ENCODE measurements at regions not wholly inside any gene's neighbourhood (a gene's known extent, or its start where the extent isn't known, plus 50 kb on each side); places are given as distances from the start of the nearest gene placed in this dataset.

DNA sequence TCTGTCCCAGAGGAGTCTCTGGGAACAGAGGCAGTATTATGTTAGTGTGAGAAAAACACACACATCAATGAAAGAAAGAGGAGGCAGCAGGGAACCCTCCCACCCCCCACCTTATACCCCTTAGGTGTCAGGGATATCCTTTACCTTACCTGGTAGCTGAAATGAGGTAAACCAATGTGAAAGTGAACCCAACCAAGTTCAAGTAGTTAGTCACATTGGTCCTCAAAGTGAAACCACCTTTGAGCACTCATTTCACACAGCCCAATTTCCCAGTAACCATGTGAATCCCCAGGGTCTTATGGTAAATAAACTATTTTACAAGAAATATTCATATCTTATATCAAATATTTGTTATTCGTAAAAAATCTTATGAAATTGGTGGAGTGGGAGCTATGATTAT lies 377.8 kb downstream of the LRATD1 start:
- Mint-ChIP-seq H3K4me1 (no peaks in the 10 kb centered on the region), H3K36me3 (no peaks in the 10 kb centered on the region), H3K9me3 (peaks cover 0 to 19% (median 6%) of the 10 kb centered on the region in 7 donors), H3K27ac (no peak overlapping the region), H3K27me3 (ENCODE audit: low read depth in 3 of 3) (peaks cover 0 to 2% (median 0%) of the 10 kb centered on the region in 3 donors), H3K4me3 (no peak overlapping the region)
- no peaks in the 10 kb centered on the region for H3K79me2 ChIP-seq (ENCODE audit: insufficient read depth, low read length)
- intact Hi-C loops (cut with micrococcal nuclease): no loop called here
- H3K4me1 ChIP-seq (ENCODE audit: control insufficient read depth in 1 of 2, insufficient read depth in 2 of 2, low read length in 2 of 2): no peaks in the 10 kb centered on the region
- H3K9me3 ChIP-seq (replicated peaks in 1 of 2; ENCODE audit: control insufficient read depth in 1 of 2, insufficient read depth in 1 of 2, low read length in 2 of 2): peaks cover 6 to 10% of the 10 kb centered on the region in 2 donors
- no peak overlapping the region for H2AFZ ChIP-seq (ENCODE audit: insufficient read depth, low read depth, low read length, poor library complexity, severe bottlenecking)
- H3K27me3 ChIP-seq (ENCODE audit: control insufficient read depth in 2 of 2, insufficient read depth in 2 of 2, low read length in 2 of 2): no peaks in the 10 kb centered on the region
- WGBS (ENCODE audit: insufficient coverage): no CpG with 5 or more reads among the region's 1 CpG
- H3K4me3 ChIP-seq (replicated peaks in 1 of 3; ENCODE audit: low read depth in 2 of 3, low read length in 3 of 3): no peak overlapping the region
- no peak overlapping the region for H3K9ac ChIP-seq (ENCODE audit: insufficient read depth, low read length, poor library complexity, severe bottlenecking)
- H3K4me2 ChIP-seq (replicated peaks; ENCODE audit: extremely low read depth, low read length, poor library complexity, severe bottlenecking): no peak overlapping the region
- no peak for DNase-seq
- TF ChIP-seq CTCF (IDR thresholded peaks at IDR 0.05): no peak
- H3K36me3 ChIP-seq (replicated peaks in 1 of 2; ENCODE audit: control insufficient read depth in 1 of 2, insufficient read depth in 2 of 2, low read length in 2 of 2): no peaks in the 10 kb centered on the region
- H3K27ac ChIP-seq (ENCODE audit: low read depth in 1 of 2, low read length in 2 of 2): no peak overlapping the region
- no peaks in the 10 kb centered on the region for H4K20me1 ChIP-seq (ENCODE audit: insufficient read depth, low read length)

- WGBS (ENCODE audit: insufficient coverage): no CpG with 5 or more reads among the region's 1 CpG
- H3K4me2 ChIP-seq (replicated peaks; ENCODE audit: extremely low read depth, low read length, poor library complexity, severe bottlenecking): no peak overlapping the region
- no peak overlapping the region for H3K27ac Mint-ChIP-seq
- H3K79me2 ChIP-seq (ENCODE audit: insufficient read depth, low read length): no peaks in the 10 kb centered on the region
- no peaks in the 10 kb centered on the region for H3K36me3 Mint-ChIP-seq
- no peak for DNase-seq
- H3K27me3 ChIP-seq (ENCODE audit: control insufficient read depth in 2 of 2, insufficient read depth in 2 of 2, low read length in 2 of 2): no peaks in the 10 kb centered on the region
- H3K36me3 ChIP-seq (replicated peaks in 1 of 2; ENCODE audit: control insufficient read depth in 1 of 2, insufficient read depth in 2 of 2, low read length in 2 of 2): no peaks in the 10 kb centered on the region
- H3K4me1 Mint-ChIP-seq: no peaks in the 10 kb centered on the region
- peaks cover 0 to 12% (median 3%) of the 10 kb centered on the region in 7 donors for H3K9me3 Mint-ChIP-seq
- no peaks in the 10 kb centered on the region for H3K4me1 ChIP-seq (ENCODE audit: control insufficient read depth in 1 of 2, insufficient read depth in 2 of 2, low read length in 2 of 2)
- peaks cover 0 to 2% (median 0%) of the 10 kb centered on the region in 3 donors for H3K27me3 Mint-ChIP-seq (ENCODE audit: low read depth in 3 of 3)
- H3K4me3 Mint-ChIP-seq: no peak overlapping the region
- no peak overlapping the region for H3K27ac ChIP-seq (ENCODE audit: low read depth in 1 of 2, low read length in 2 of 2)
- TF ChIP-seq CTCF (IDR thresholded peaks at IDR 0.05): no peak
- H3K4me3 ChIP-seq (replicated peaks in 1 of 3; ENCODE audit: low read depth in 2 of 3, low read length in 3 of 3): no peak overlapping the region
- intact Hi-C loops (cut with micrococcal nuclease): no loop called here
- H2AFZ ChIP-seq (ENCODE audit: insufficient read depth, low read depth, low read length, poor library complexity, severe bottlenecking): no peak overlapping the region
- no peak overlapping the region for H3K9ac ChIP-seq (ENCODE audit: insufficient read depth, low read length, poor library complexity, severe bottlenecking)
- H3K9me3 ChIP-seq (replicated peaks in 1 of 2; ENCODE audit: control insufficient read depth in 1 of 2, insufficient read depth in 1 of 2, low read length in 2 of 2): peaks cover 0 to 4% of the 10 kb centered on the region in 2 donors
- H4K20me1 ChIP-seq (ENCODE audit: insufficient read depth, low read length): no peaks in the 10 kb centered on the region
Observed at GRCh38 chr2:15018814-15019213, 386.3 kb downstream of the LRATD1 start.
